Ovary (tissue), 7 donors: ENCODE measurements at regions not wholly inside any gene's neighbourhood (a gene's known extent, or its start where the extent isn't known, plus 50 kb on each side); places are given as distances from the start of the nearest gene placed in this dataset.

Source experiments
- DNase-seq, 5 donors: peaks; one replicate each; pipeline ENCODE4 v3.0.0-alpha.2; 2019 to 2020
- H3K27ac ChIP-seq, 2 donors: fragments of 200-600 bp; one replicate each; pipeline versions ENCODE4 v1.5.1 to v1.8.0; 2019 to 2022
- H3K27me3 ChIP-seq: fragments of 200-600 bp; one replicate; pipeline ENCODE4 v1.8.0; 2022
- H3K36me3 ChIP-seq: fragments of 200-600 bp; sonication (generic); one replicate; pipeline ENCODE4 v1.5.1; 2019
- H3K4me1 ChIP-seq: one replicate; pipeline ENCODE4 v1.8.1; 2013; ENCODE audit warnings: mild to moderate bottlenecking, moderate library complexity; ENCODE audit not compliant: insufficient read depth
- H3K4me3 ChIP-seq: fragments of 200-600 bp; sonication (generic); one replicate; pipeline ENCODE4 v1.5.1; 2017
- H3K9me3 ChIP-seq, 2 donors: fragments of 200-600 bp in 1 of 2; sonication (generic) in 1 of 2; one replicate each; pipeline versions ENCODE4 v1.5.1 to v1.8.1; 2013 to 2019; ENCODE audit warnings: mild to moderate bottlenecking in 1 of 2, moderate library complexity in 1 of 2
- EP300 ChIP-seq: sonication (generic); formaldehyde crosslinking; IDR thresholded peaks from one replicate; pipeline ENCODE4 v1.6.1; 2017; ENCODE audit warnings: antibody characterized with exemption
- POLR2A ChIP-seq: fragments of 450-650 bp; IDR thresholded peaks from one replicate; pipeline ENCODE4 v1.6.1; 2017; ENCODE audit warnings: antibody characterized with exemption, mild to moderate bottlenecking, moderate library complexity
- WGBS, 3 donors: extraction: QIAGEN DNeasy Blood & Tissue Kit in 1 of 3; methylation state at CpG; one replicate each; pipeline versions ENCODE4 v1.1.5 to v1.1.7; 2013 to 2017; 5-methylcytosine and 5-hydroxymethylcytosine counted together
- intact Hi-C, 4 donors: fragments of 100-400 bp; cut with DNase I; formaldehyde crosslinking; loops; one replicate each; pipeline versions ENCODE4 v1.11.0 to v1.15.1; 2022 to 2023
- TF ChIP-seq, protein P1 (sequence below), 3 donors: fragments of 450-650 bp in 2 of 3; fragments of 200-600 bp in 1 of 3; IDR thresholded peaks; one replicate each; pipeline versions ENCODE4 v1.5.1 to v1.8.0; 2016 to 2022; ENCODE audit warnings: antibody characterized with exemption in 3 of 3, mild to moderate bottlenecking in 1 of 3
- donor health status: DM: no; HTN: no; CAD: no; lungs with moderate emphysema.
- donor health status: DM: no; HTN: no; CAD: no.
- donor health status: Bipolar disorder and iron deficiency.
- donor health status: DM: no; HTN: no; CAD: no.
- donor health status: DM: yes; HTN: yes; CAD: no.

DNA sequence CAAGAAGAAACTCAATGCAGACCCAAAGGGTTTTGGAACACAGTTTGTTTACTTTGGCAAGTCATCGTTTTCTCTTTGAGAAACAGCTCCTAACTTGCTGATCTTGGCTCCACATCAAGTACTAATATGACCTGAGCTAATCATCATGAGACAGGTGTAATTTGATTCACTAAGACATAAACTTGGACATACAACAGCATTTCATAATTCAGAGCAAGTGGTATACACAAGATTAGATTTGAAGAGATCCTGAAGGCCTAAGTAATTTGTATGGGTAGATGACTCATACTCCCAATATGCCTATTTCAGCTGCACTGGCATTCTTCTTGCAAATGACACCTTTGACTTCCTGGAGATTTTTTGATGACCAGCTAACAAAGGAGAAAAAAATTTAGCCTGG is 1521.7 kb downstream of the RPA4 start:
- no peak overlapping the region for H3K27ac ChIP-seq
- H3K4me3 ChIP-seq = no peak overlapping the region
- TF ChIP-seq, protein P1, sequence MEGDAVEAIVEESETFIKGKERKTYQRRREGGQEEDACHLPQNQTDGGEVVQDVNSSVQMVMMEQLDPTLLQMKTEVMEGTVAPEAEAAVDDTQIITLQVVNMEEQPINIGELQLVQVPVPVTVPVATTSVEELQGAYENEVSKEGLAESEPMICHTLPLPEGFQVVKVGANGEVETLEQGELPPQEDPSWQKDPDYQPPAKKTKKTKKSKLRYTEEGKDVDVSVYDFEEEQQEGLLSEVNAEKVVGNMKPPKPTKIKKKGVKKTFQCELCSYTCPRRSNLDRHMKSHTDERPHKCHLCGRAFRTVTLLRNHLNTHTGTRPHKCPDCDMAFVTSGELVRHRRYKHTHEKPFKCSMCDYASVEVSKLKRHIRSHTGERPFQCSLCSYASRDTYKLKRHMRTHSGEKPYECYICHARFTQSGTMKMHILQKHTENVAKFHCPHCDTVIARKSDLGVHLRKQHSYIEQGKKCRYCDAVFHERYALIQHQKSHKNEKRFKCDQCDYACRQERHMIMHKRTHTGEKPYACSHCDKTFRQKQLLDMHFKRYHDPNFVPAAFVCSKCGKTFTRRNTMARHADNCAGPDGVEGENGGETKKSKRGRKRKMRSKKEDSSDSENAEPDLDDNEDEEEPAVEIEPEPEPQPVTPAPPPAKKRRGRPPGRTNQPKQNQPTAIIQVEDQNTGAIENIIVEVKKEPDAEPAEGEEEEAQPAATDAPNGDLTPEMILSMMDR (IDR thresholded peaks at IDR 0.05) = no peak
- TF ChIP-seq POLR2A (no peak), EP300 (no peak)
- H3K4me1 ChIP-seq = no peaks in the 10 kb centered on the region
- no peaks in the 10 kb centered on the region for H3K9me3 ChIP-seq
- WGBS, 3 donors = 6 to 13% (median 11%) methylated on average over 1 of the region's 1 CpG
- no peaks in the 10 kb centered on the region for H3K27me3 ChIP-seq
- DNase-seq = no peak
- H3K36me3 ChIP-seq = no peaks in the 10 kb centered on the region
- intact Hi-C loops = no loop called here

- intact Hi-C loops = no loop called here
- TF ChIP-seq POLR2A (no peak), EP300 (no peak)
- TF ChIP-seq, protein P1 (IDR thresholded peaks at IDR 0.05) = no peak
Measured at GRCh38 chrX:98407584-98407983, 1523.9 kb downstream of the RPA4 start.

GRCh38 chrX:98409867-98410266 is 1526.2 kb downstream of the RPA4 start:
- H3K36me3 ChIP-seq = no peaks in the 10 kb centered on the region
- H3K4me3 ChIP-seq = no peak overlapping the region
- DNase-seq = no peak
- no peaks in the 10 kb centered on the region for H3K27me3 ChIP-seq
- no peaks in the 10 kb centered on the region for H3K4me1 ChIP-seq
- no peak overlapping the region for H3K27ac ChIP-seq
- intact Hi-C loops = no loop called here
- no peak for TF ChIP-seq POLR2A
- TF ChIP-seq, protein P1 (IDR thresholded peaks at IDR 0.05) = no peak
- TF ChIP-seq EP300 = no peak
- H3K9me3 ChIP-seq = no peaks in the 10 kb centered on the region
- 75 to 79% (median 79%) methylated on average over 2 of the region's 2 CpGs for WGBS, 3 donors

More at GRCh38 chrX:98407584-98407983, 1523.9 kb downstream of the RPA4 start:
- Histone ChIP-seq H3K27ac (no peak overlapping the region), H3K9me3 (no peaks in the 10 kb centered on the region), H3K27me3 (no peaks in the 10 kb centered on the region), H3K4me3 (no peak overlapping the region), H3K36me3 (no peaks in the 10 kb centered on the region), H3K4me1 (no peaks in the 10 kb centered on the region)
- 66 to 82% (median 75%) methylated on average over 4 of the region's 4 CpGs for WGBS, 3 donors
- DNase-seq = no peak

GRCh38 chrX:98412058-98412457 is 1528.3 kb downstream of the RPA4 start:
- TF ChIP-seq POLR2A (no peak), EP300 (no peak)
- TF ChIP-seq, protein P1 (IDR thresholded peaks at IDR 0.05) = no peak
- WGBS, 3 donors = 49 to 61% (median 56%) methylated on average over 1 of the region's 1 CpG

DNA sequence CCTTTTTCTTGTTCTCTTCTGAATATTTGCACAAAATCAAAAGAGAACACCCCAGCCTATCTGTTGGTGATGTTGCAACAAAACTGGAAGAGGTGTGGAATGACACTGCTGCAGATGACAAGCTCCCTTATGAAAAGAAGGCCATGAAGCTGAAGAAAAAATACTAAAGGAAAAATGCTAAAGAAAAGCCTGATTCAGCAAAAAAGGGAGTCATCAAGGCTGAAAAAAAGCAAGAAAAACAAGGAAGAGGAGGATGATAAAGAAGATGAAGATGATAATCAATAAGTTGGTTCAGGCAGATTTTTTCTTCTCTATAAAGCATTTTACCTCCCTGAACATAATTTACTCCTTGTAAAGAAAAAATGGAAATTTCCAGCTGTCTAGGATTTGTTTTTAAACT is 1538.8 kb downstream of the RPA4 start:
- H3K27ac ChIP-seq = no peak overlapping the region
- no peak overlapping the region for H3K4me3 ChIP-seq
- intact Hi-C loops = no loop called here
- H3K27me3 ChIP-seq = no peaks in the 10 kb centered on the region
- H3K36me3 ChIP-seq = no peaks in the 10 kb centered on the region
- no peaks in the 10 kb centered on the region for H3K9me3 ChIP-seq
- no peaks in the 10 kb centered on the region for H3K4me1 ChIP-seq
- no peak for DNase-seq
- no peak for TF ChIP-seq POLR2A
- TF ChIP-seq EP300 = no peak
- TF ChIP-seq, protein P1 (IDR thresholded peaks at IDR 0.05) = no peak

More at GRCh38 chrX:98412058-98412457, 1528.3 kb downstream of the RPA4 start:
- Histone ChIP-seq H3K4me3 (no peak overlapping the region), H3K36me3 (no peaks in the 10 kb centered on the region), H3K4me1 (no peaks in the 10 kb centered on the region), H3K9me3 (no peaks in the 10 kb centered on the region), H3K27me3 (no peaks in the 10 kb centered on the region), H3K27ac (no peak overlapping the region)
- intact Hi-C loops = no loop called here
- no peak for DNase-seq
